ENCODE measurements at regions not wholly inside any gene's neighbourhood (a gene's known extent, or its start where the extent isn't known, plus 50 kb on each side); places are given as distances from the start of the nearest gene placed in this dataset.

DNA sequence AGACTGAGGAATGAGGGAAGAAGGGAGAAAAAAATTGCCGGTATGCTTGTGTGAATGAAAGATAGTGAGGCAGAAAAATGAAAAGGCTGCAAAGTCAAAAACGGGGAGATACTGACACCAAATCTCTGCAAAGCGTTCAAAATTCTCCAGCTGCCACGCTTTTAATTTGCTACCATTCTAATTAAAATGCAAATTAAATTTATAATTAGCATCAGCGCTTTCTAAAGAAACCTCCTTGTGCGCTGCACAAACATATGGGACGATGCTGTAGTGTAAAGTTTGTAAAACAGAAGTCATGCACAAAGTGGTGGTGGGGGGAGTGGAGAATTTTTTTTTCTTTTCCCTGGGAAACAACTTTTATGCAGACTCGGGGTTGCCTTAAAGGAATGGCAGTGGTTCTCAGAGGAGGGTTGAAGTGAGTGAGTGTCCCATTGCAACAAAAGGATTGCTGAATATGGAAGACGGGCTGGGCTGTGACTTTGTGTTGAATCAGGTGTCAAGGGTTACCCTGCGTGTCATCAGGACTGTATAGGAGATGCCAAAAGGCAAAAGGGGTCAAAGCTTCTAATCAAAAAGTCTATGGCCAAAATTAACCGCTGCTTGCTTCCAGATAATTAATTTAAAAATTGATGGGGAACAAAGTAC is 472.2 kb downstream of the NR2F2 start:
- DNase-seq (ENCODE audit: low spot score) = no peak
- TF ChIP-seq, protein P1, sequence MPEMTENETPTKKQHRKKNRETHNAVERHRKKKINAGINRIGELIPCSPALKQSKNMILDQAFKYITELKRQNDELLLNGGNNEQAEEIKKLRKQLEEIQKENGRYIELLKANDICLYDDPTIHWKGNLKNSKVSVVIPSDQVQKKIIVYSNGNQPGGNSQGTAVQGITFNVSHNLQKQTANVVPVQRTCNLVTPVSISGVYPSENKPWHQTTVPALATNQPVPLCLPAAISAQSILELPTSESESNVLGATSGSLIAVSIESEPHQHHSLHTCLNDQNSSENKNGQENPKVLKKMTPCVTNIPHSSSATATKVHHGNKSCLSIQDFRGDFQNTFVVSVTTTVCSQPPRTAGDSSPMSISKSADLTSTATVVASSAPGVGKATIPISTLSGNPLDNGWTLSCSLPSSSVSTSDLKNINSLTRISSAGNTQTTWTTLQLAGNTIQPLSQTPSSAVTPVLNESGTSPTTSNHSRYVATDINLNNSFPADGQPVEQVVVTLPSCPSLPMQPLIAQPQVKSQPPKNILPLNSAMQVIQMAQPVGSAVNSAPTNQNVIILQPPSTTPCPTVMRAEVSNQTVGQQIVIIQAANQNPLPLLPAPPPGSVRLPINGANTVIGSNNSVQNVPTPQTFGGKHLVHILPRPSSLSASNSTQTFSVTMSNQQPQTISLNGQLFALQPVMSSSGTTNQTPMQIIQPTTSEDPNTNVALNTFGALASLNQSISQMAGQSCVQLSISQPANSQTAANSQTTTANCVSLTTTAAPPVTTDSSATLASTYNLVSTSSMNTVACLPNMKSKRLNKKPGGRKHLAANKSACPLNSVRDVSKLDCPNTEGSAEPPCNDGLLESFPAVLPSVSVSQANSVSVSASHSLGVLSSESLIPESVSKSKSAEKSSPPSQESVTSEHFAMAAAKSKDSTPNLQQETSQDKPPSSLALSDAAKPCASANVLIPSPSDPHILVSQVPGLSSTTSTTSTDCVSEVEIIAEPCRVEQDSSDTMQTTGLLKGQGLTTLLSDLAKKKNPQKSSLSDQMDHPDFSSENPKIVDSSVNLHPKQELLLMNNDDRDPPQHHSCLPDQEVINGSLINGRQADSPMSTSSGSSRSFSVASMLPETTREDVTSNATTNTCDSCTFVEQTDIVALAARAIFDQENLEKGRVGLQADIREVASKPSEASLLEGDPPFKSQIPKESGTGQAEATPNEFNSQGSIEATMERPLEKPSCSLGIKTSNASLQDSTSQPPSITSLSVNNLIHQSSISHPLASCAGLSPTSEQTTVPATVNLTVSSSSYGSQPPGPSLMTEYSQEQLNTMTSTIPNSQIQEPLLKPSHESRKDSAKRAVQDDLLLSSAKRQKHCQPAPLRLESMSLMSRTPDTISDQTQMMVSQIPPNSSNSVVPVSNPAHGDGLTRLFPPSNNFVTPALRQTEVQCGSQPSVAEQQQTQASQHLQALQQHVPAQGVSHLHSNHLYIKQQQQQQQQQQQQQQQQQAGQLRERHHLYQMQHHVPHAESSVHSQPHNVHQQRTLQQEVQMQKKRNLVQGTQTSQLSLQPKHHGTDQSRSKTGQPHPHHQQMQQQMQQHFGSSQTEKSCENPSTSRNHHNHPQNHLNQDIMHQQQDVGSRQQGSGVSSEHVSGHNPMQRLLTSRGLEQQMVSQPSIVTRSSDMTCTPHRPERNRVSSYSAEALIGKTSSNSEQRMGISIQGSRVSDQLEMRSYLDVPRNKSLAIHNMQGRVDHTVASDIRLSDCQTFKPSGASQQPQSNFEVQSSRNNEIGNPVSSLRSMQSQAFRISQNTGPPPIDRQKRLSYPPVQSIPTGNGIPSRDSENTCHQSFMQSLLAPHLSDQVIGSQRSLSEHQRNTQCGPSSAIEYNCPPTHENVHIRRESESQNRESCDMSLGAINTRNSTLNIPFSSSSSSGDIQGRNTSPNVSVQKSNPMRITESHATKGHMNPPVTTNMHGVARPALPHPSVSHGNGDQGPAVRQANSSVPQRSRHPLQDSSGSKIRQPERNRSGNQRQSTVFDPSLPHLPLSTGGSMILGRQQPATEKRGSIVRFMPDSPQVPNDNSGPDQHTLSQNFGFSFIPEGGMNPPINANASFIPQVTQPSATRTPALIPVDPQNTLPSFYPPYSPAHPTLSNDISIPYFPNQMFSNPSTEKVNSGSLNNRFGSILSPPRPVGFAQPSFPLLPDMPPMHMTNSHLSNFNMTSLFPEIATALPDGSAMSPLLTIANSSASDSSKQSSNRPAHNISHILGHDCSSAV (CRISPR knock-in tag; IDR thresholded peaks at IDR 0.05; ENCODE audit: borderline replicate concordance) = no peak
- TF ChIP-seq ZBTB8A (CRISPR knock-in tag; IDR thresholded peaks at IDR 0.05; ENCODE audit: borderline replicate concordance, low read depth) (no peak), DR1 (CRISPR knock-in tag; IDR thresholded peaks at IDR 0.05) (no peak), SRSF1 (optimal IDR thresholded peaks at IDR 0.05; ENCODE audit: low read depth, low read length) (no peak), FOXA1 (IDR thresholded peaks at IDR 0.05) (no peak), FOXA1 (CRISPR knock-in tag; IDR thresholded peaks at IDR 0.05) (no peak), DBP (CRISPR knock-in tag; IDR thresholded peaks at IDR 0.05; ENCODE audit: not compliant biosample characterization) (no peak), ZNF558 (CRISPR knock-in tag; IDR thresholded peaks at IDR 0.05; ENCODE audit: borderline replicate concordance) (no peak)
- TF ChIP-seq, protein P2, sequence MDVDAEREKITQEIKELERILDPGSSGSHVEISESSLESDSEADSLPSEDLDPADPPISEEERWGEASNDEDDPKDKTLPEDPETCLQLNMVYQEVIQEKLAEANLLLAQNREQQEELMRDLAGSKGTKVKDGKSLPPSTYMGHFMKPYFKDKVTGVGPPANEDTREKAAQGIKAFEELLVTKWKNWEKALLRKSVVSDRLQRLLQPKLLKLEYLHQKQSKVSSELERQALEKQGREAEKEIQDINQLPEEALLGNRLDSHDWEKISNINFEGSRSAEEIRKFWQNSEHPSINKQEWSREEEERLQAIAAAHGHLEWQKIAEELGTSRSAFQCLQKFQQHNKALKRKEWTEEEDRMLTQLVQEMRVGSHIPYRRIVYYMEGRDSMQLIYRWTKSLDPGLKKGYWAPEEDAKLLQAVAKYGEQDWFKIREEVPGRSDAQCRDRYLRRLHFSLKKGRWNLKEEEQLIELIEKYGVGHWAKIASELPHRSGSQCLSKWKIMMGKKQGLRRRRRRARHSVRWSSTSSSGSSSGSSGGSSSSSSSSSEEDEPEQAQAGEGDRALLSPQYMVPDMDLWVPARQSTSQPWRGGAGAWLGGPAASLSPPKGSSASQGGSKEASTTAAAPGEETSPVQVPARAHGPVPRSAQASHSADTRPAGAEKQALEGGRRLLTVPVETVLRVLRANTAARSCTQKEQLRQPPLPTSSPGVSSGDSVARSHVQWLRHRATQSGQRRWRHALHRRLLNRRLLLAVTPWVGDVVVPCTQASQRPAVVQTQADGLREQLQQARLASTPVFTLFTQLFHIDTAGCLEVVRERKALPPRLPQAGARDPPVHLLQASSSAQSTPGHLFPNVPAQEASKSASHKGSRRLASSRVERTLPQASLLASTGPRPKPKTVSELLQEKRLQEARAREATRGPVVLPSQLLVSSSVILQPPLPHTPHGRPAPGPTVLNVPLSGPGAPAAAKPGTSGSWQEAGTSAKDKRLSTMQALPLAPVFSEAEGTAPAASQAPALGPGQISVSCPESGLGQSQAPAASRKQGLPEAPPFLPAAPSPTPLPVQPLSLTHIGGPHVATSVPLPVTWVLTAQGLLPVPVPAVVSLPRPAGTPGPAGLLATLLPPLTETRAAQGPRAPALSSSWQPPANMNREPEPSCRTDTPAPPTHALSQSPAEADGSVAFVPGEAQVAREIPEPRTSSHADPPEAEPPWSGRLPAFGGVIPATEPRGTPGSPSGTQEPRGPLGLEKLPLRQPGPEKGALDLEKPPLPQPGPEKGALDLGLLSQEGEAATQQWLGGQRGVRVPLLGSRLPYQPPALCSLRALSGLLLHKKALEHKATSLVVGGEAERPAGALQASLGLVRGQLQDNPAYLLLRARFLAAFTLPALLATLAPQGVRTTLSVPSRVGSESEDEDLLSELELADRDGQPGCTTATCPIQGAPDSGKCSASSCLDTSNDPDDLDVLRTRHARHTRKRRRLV (CRISPR knock-in tag; IDR thresholded peaks at IDR 0.05) = no peak
- Histone ChIP-seq H3K27me3 (ENCODE audit: control insufficient read depth in 1 of 2, insufficient read depth in 2 of 2, low read length in 2 of 2) (0 out of 5 replicates have a peak, but pooled peaks cover 0 to 6% of the 10 kb centered on the region in 2 experiments), H3K79me2 (ENCODE audit: insufficient read depth, low read length) (no peaks in the 10 kb centered on the region), H4K20me1 (ENCODE audit: insufficient read depth, low read length) (no peaks in the 10 kb centered on the region), H3K4me2 (ENCODE audit: low read depth, low read length) (no peak overlapping the region), H3K9me3 (ENCODE audit: low read length) (no peaks in the 10 kb centered on the region), H3K36me3 (replicated peaks in 1 of 2; ENCODE audit: control insufficient read depth in 1 of 2, insufficient read depth in 2 of 2, low read length in 2 of 2) (no peaks in the 10 kb centered on the region), H3K4me1 (ENCODE audit: insufficient read depth, low read length) (no peaks in the 10 kb centered on the region), H2AFZ (ENCODE audit: low read length) (no peak overlapping the region), H3K27ac (ENCODE audit: extremely low read length, insufficient read depth, low read length) (no peak overlapping the region), H3K9ac (ENCODE audit: insufficient read depth, low read depth, low read length) (no peak overlapping the region), H3K4me3 (replicated peaks in 1 of 3; ENCODE audit: insufficient read depth in 1 of 3, low read depth in 2 of 3, low read length in 3 of 3) (no peak overlapping the region)
- no peak for FAIRE-seq
- no peak for ATAC-seq
- CTCF ChIA-PET (ENCODE audit: low intra/inter-chr PET ratio, low total read pairs) = no interaction called here
- WGBS (ENCODE audit: low lambda C conversion rate) = 23% methylated on average over 11 of the region's 11 CpGs
- POLR2A ChIA-PET = no interaction called here
- intact Hi-C loops (cut with micrococcal nuclease; ENCODE audit: unreplicated experiment) = no loop called here
- BruUV-seq (replicated peaks) = no TSS peak
- in situ Hi-C loops (cut with HindIII; ENCODE audit: extremely low pct_ligation_motif_present, low pct_unique_long_range_greater_than_20kb) = no loop called here

All from HepG2 (cell line).